A549 (cell line): ENCODE measurements at regions not wholly inside any gene's neighbourhood (a gene's known extent, or its start where the extent isn't known, plus 50 kb on each side); places are given as distances from the start of the nearest gene placed in this dataset.

Experiments used
- BHLHE40 ChIP-seq: IDR thresholded peaks from 2 replicates; pipeline ENCODE4 v1.6.1; 2012; ENCODE audit warnings: low read depth, low read length, inconsistent platforms
- JUNB ChIP-seq: fragments of >200 bp; sonication (Bioruptor Twin); formaldehyde crosslinking; IDR thresholded peaks from 2 replicates; pipeline ENCODE4 v1.6.1; 2016
- KDM1A ChIP-seq: fragments of 200-600 bp; sonication (generic); IDR thresholded peaks from 2 replicates; pipeline ENCODE4 v1.6.1; 2016; ENCODE audit warnings: low read depth, mild to moderate bottlenecking
- KDM5A ChIP-seq: fragments of 200-600 bp; sonication (generic); IDR thresholded peaks from 2 replicates; pipeline ENCODE4 v1.6.1; 2016; ENCODE audit warnings: antibody characterized with exemption, mild to moderate bottlenecking
- RFX5 ChIP-seq: fragments of 450-650 bp; IDR thresholded peaks from 2 replicates; pipeline ENCODE4 v1.7.1; 2014; ENCODE audit warnings: antibody characterized with exemption, mild to moderate bottlenecking, moderate library complexity
- SMC3 ChIP-seq: fragments of >200 bp; sonication (Bioruptor Twin); formaldehyde crosslinking; IDR thresholded peaks from 3 replicates; pipeline ENCODE4 v1.6.1; 2018; ENCODE audit warnings: inconsistent platforms
- TP53 ChIP-seq: fragments of 250-450 bp; sonication (Bioruptor Pico); IDR thresholded peaks from 2 replicates; pipeline ENCODE4 v1.5.0; 2021; ENCODE audit warnings: mild to moderate bottlenecking, moderate library complexity
- ZNF302 ChIP-seq: fragments of 250-450 bp; sonication (Bioruptor Pico); IDR thresholded peaks from 2 replicates; pipeline ENCODE4 v1.9.0; 2021; ENCODE audit warnings: inconsistent platforms, mild to moderate bottlenecking, moderate library complexity
- TF ChIP-seq, protein P1 (sequence below): fragments of >200 bp; sonication (Bioruptor Twin); formaldehyde crosslinking; IDR thresholded peaks from 3 replicates; pipeline ENCODE4 v1.5.1; 2016
- TF ChIP-seq, protein P2 (sequence below): fragments of 200-600 bp; sonication (generic); IDR thresholded peaks from 2 replicates; pipeline ENCODE4 v1.6.1; 2016; ENCODE audit warnings: antibody characterized with exemption, mild to moderate bottlenecking, moderate library complexity

DNA sequence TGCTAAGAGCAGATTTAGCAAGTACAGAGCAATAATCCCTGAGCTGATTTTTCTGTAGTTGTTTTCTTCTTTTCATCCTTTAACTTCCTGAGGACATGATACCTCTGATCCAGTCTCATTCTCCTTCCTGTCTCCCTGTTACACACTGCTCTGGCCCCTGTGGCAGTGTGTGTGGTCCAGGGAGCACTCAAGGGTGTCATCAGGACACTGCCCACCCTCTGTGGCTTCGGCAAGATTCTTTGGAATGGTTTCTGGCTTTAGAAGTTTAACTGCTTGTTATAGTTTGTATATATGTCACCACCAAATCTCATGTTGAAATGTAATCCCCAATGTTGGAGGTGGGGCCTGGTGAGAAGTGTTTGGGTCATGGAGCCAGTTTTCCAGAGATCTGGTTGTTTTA is 637.3 kb downstream of the BCOR start:
- TF ChIP-seq KDM1A (no peak), SMC3 (no peak), TP53 (CRISPR knock-in tag) (no peak), ZNF302 (CRISPR knock-in tag) (no peak), KDM5A (no peak), JUNB (no peak), RFX5 (no peak), BHLHE40 (no peak)
- TF ChIP-seq, protein P1, sequence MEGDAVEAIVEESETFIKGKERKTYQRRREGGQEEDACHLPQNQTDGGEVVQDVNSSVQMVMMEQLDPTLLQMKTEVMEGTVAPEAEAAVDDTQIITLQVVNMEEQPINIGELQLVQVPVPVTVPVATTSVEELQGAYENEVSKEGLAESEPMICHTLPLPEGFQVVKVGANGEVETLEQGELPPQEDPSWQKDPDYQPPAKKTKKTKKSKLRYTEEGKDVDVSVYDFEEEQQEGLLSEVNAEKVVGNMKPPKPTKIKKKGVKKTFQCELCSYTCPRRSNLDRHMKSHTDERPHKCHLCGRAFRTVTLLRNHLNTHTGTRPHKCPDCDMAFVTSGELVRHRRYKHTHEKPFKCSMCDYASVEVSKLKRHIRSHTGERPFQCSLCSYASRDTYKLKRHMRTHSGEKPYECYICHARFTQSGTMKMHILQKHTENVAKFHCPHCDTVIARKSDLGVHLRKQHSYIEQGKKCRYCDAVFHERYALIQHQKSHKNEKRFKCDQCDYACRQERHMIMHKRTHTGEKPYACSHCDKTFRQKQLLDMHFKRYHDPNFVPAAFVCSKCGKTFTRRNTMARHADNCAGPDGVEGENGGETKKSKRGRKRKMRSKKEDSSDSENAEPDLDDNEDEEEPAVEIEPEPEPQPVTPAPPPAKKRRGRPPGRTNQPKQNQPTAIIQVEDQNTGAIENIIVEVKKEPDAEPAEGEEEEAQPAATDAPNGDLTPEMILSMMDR: no peak
- TF ChIP-seq, protein P2, sequence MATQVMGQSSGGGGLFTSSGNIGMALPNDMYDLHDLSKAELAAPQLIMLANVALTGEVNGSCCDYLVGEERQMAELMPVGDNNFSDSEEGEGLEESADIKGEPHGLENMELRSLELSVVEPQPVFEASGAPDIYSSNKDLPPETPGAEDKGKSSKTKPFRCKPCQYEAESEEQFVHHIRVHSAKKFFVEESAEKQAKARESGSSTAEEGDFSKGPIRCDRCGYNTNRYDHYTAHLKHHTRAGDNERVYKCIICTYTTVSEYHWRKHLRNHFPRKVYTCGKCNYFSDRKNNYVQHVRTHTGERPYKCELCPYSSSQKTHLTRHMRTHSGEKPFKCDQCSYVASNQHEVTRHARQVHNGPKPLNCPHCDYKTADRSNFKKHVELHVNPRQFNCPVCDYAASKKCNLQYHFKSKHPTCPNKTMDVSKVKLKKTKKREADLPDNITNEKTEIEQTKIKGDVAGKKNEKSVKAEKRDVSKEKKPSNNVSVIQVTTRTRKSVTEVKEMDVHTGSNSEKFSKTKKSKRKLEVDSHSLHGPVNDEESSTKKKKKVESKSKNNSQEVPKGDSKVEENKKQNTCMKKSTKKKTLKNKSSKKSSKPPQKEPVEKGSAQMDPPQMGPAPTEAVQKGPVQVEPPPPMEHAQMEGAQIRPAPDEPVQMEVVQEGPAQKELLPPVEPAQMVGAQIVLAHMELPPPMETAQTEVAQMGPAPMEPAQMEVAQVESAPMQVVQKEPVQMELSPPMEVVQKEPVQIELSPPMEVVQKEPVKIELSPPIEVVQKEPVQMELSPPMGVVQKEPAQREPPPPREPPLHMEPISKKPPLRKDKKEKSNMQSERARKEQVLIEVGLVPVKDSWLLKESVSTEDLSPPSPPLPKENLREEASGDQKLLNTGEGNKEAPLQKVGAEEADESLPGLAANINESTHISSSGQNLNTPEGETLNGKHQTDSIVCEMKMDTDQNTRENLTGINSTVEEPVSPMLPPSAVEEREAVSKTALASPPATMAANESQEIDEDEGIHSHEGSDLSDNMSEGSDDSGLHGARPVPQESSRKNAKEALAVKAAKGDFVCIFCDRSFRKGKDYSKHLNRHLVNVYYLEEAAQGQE: no peak
